Suprapubic skin (tissue), 4 donors: ENCODE measurements at regions not wholly inside any gene's neighbourhood (a gene's known extent, or its start where the extent isn't known, plus 50 kb on each side); places are given as distances from the start of the nearest gene placed in this dataset.

Source experiments
- EP300 ChIP-seq: sonication (generic); formaldehyde crosslinking; IDR thresholded peaks from one replicate; pipeline ENCODE4 v1.6.1; 2017; ENCODE audit warnings: antibody characterized with exemption
- POLR2AphosphoS5 ChIP-seq, 3 donors: sonication (generic); formaldehyde crosslinking; IDR thresholded peaks; one replicate each; pipeline ENCODE4 v1.6.1; 2017; ENCODE audit warnings: antibody characterized with exemption in 3 of 3
- TF ChIP-seq, protein P1 (sequence below), 2 donors: fragments of 200-600 bp in 1 of 2; fragments of 450-650 bp in 1 of 2; sonication (generic) in 1 of 2; IDR thresholded peaks; one replicate each; pipeline ENCODE4 v1.5.1; 2016 to 2019; ENCODE audit warnings: antibody characterized with exemption in 2 of 2, mild to moderate bottlenecking in 1 of 2, moderate library complexity in 1 of 2

DNA sequence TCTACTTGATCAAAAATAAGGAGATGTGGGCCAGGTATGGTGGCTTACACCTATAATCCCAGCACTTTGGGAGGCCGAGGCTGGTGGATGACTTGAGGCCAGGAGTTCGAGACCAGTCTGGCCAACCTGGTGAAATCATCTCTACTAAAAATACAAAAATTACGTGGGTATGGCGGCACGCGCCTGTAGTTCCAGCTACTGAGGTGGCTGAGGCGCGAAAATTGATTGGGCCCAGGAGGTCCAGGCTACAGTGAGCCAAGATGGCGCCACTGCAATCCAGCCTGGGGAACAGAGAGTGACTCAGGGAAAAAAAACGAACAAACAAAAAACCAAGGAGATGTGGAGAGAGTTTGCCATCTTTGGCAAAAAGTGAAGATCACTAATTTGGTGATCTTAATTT is 65.3 kb downstream of the BMP2 start:
- TF ChIP-seq, protein P1, sequence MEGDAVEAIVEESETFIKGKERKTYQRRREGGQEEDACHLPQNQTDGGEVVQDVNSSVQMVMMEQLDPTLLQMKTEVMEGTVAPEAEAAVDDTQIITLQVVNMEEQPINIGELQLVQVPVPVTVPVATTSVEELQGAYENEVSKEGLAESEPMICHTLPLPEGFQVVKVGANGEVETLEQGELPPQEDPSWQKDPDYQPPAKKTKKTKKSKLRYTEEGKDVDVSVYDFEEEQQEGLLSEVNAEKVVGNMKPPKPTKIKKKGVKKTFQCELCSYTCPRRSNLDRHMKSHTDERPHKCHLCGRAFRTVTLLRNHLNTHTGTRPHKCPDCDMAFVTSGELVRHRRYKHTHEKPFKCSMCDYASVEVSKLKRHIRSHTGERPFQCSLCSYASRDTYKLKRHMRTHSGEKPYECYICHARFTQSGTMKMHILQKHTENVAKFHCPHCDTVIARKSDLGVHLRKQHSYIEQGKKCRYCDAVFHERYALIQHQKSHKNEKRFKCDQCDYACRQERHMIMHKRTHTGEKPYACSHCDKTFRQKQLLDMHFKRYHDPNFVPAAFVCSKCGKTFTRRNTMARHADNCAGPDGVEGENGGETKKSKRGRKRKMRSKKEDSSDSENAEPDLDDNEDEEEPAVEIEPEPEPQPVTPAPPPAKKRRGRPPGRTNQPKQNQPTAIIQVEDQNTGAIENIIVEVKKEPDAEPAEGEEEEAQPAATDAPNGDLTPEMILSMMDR (IDR thresholded peaks at IDR 0.05), result no peak
- TF ChIP-seq POLR2AphosphoS5 (IDR thresholded peaks at IDR 0.05) (no peak), EP300 (no peak)
